ENCODE measurements at regions not wholly inside any gene's neighbourhood (a gene's known extent, or its start where the extent isn't known, plus 50 kb on each side); places are given as distances from the start of the nearest gene placed in this dataset.

GRCh38 chr22:27205492-27206373 is 548.3 kb downstream of the MIAT start:
- POLR2A ChIA-PET: no interaction called here
- CTCF ChIA-PET: no interaction called here

- POLR2A ChIA-PET: no interaction called here
Observed at GRCh38 chr22:27206374-27207133, 549.2 kb downstream of the MIAT start.

GRCh38 chr22:27207266-27207665 is 549.9 kb downstream of the MIAT start:
- ChIA-PET POLR2A (no interaction called here), CTCF (no interaction called here)

More at GRCh38 chr22:27206374-27207133, 549.2 kb downstream of the MIAT start:
- CTCF ChIA-PET: no interaction called here

- ChIA-PET POLR2A (no interaction called here), CTCF (no interaction called here)
Observed at GRCh38 chr22:27207907-27208306, 550.5 kb downstream of the MIAT start.

GRCh38 chr22:27210111-27210730 is 552.8 kb downstream of the MIAT start:
- POLR2A ChIA-PET: interaction anchor here (0.7 kb wide), 1 partner anchor 66 kb away, joined by 12 read pairs; no protein-coding TSS in a partner anchor
- CTCF ChIA-PET: no interaction called here

GRCh38 chr22:27212102-27212501 is 554.7 kb downstream of the MIAT start:
- ChIA-PET POLR2A (no interaction called here), CTCF (no interaction called here)

- CTCF ChIA-PET: no interaction called here
- POLR2A ChIA-PET: no interaction called here
Observed at GRCh38 chr22:27212617-27213177, 555.3 kb downstream of the MIAT start.

- POLR2A ChIA-PET: no interaction called here
Observed at GRCh38 chr22:27213294-27213693, 555.9 kb downstream of the MIAT start.

GRCh38 chr22:27213766-27214581 is 556.6 kb downstream of the MIAT start:
- ChIA-PET CTCF (no interaction called here), POLR2A (no interaction called here)

More at GRCh38 chr22:27213294-27213693, 555.9 kb downstream of the MIAT start:
- CTCF ChIA-PET: no interaction called here

- CTCF ChIA-PET: no interaction called here
- POLR2A ChIA-PET: no interaction called here
Observed at GRCh38 chr22:27214691-27215090, 557.3 kb downstream of the MIAT start.

GRCh38 chr22:27215871-27216270 is 558.5 kb downstream of the MIAT start:
- ChIA-PET POLR2A (no interaction called here), CTCF (no interaction called here)

GRCh38 chr22:27216444-27216843 is 559.1 kb downstream of the MIAT start:
- POLR2A ChIA-PET: no interaction called here
- CTCF ChIA-PET: no interaction called here

GRCh38 chr22:27217154-27217553 is 559.8 kb downstream of the MIAT start:
- POLR2A ChIA-PET: no interaction called here
- CTCF ChIA-PET: no interaction called here

GRCh38 chr22:27218012-27218920 is 560.9 kb downstream of the MIAT start:
- ChIA-PET CTCF (no interaction called here), POLR2A (no interaction called here)

GRCh38 chr22:27219036-27219435 is 561.6 kb downstream of the MIAT start:
- POLR2A ChIA-PET: no interaction called here

GRCh38 chr22:27220339-27220738 is 563.0 kb downstream of the MIAT start:
- ChIA-PET POLR2A (no interaction called here), CTCF (no interaction called here)

More at GRCh38 chr22:27219036-27219435, 561.6 kb downstream of the MIAT start:
- CTCF ChIA-PET: no interaction called here

GRCh38 chr22:27222178-27222577 is 564.8 kb downstream of the MIAT start:
- ChIA-PET CTCF (no interaction called here), POLR2A (no interaction called here)

GRCh38 chr22:27223317-27224177 is 566.2 kb downstream of the MIAT start:
- ChIA-PET CTCF (no interaction called here), POLR2A (interaction anchor here (0.7 kb wide), 1 partner anchor 74 kb away, joined by 7 read pairs; no protein-coding TSS in a partner anchor)

Data from activated CD8-positive, alpha-beta memory T cell treated with anti-CD3 and anti-CD28 coated beads for 36 hours (primary cell).